ENCODE measurements at regions not wholly inside any gene's neighbourhood (a gene's known extent, or its start where the extent isn't known, plus 50 kb on each side); places are given as distances from the start of the nearest gene placed in this dataset.
A peak's percentile ranks its signal among the peaks of the same experiment; 100 is the strongest.

GRCh38 chr7:155918720-155919390, 106.6 kb upstream of the SHH start (continued):
- TF ChIP-seq ZBTB26 (CRISPR knock-in tag; IDR thresholded peaks at IDR 0.05; ENCODE audit: borderline replicate concordance) = peak; percentile 45; the same call in 1 of the 2 replicates
- TF ChIP-seq BORCS8-MEF2B (CRISPR knock-in tag; IDR thresholded peaks at IDR 0.05) = 0 out of 2 replicates have a peak, but pooled peaks have one; percentile 13
- TF ChIP-seq RERE (CRISPR knock-in tag; IDR thresholded peaks at IDR 0.05; ENCODE audit: low read depth) = 0 out of 2 replicates have a peak, but pooled peaks have one; percentile 39
- no peak for TF ChIP-seq ZBTB1 (CRISPR knock-in tag; IDR thresholded peaks at IDR 0.05; ENCODE audit: borderline replicate concordance)
- TF ChIP-seq ARNT (IDR thresholded peaks at IDR 0.05) = 0 out of 2 replicates have a peak, but pooled peaks have one; percentile 59
- peak; percentile 65; the same call in 1 of the 2 replicates for TF ChIP-seq ZNF430 (CRISPR knock-in tag; IDR thresholded peaks at IDR 0.05)

Data from HepG2 (cell line).